CD4-positive, alpha-beta T cell treated with Interleukin-21 for 1 hour (primary cell): ENCODE measurements at regions not wholly inside any gene's neighbourhood (a gene's known extent, or its start where the extent isn't known, plus 50 kb on each side); places are given as distances from the start of the nearest gene placed in this dataset.
"Not testable (repeated sequence)": the region's sequence is repeated elsewhere in the genome, so short reads cannot be mapped to it uniquely, and the experiment has no call there.

Experiments used
- DNase-seq: peaks from one replicate; pipeline ENCODE4 v3.0.0-alpha.2; 2020

DNA sequence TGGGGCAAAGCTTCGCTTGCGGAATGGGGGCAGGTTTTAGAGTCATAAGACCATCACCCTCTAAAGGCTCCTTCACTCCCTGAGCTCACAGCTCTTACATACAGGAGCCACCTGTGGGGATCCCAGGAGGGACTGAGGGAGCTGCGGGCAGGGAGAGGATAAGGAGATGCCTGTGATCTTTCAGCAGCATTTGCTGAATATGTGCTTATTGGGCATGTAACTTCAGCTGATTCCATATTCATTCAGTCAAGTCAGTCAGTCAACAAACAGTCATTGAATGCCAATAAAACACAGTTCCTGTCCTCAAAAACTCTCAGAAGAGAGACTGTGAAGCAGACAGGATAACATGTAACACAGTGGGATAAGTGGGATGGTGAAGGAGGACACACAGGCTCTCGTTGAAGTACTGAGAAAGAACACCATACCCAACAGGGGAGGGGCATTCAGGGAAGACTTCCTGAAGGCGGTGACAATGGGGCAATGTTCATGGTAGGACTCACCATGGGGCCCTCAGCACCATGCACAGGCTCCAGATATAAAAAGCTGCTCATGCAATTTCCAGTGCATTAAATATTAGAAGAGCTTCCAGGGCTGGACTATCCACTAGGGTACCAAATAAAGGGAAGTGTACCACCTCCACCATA lies 240.9 kb downstream of the UACA start:
- DNase-seq, result no peak

DNA sequence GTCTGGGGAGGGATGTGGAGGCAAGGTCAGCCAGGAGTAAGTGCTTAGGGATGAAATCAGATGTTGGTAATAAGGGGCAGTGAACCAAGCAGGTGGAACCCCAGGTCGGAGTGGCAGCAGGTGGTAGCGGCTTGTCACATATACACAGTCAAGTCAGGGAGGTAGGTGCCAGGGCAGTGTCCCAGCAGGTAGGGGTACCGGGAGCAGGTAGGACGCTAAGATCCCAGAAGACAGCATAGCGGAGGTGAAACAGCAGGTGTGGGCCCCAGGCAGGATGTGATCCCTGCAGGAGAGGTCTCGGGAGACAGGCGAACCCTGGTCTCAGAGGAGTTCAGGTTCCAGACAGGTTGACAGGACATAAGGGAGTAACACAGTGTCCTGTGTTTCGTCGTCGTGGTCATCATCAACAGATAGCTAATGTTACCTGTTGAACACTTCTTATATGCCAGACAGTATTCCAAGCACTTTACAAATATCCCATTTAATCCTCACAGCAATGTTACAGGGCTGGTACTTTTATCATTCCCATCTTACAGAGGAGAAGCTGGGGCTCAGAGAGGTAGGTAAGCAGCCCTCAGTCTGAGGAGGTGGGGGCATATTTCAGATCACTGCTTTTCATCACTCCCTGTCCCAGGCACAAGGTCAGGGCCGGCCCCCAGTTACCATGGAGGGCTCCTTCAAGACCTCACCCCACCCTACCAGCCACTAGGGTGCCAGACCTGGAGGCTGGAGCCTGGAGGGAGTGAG lies 241.6 kb downstream of the UACA start:
- DNase-seq, result no peak

- DNase-seq, result no peak
Observed at GRCh38 chr15:70519616-70520015, 243.7 kb downstream of the UACA start.

GRCh38 chr15:70519004-70519365 lies 244.4 kb downstream of the UACA start:
- DNase-seq, result no peak

DNA sequence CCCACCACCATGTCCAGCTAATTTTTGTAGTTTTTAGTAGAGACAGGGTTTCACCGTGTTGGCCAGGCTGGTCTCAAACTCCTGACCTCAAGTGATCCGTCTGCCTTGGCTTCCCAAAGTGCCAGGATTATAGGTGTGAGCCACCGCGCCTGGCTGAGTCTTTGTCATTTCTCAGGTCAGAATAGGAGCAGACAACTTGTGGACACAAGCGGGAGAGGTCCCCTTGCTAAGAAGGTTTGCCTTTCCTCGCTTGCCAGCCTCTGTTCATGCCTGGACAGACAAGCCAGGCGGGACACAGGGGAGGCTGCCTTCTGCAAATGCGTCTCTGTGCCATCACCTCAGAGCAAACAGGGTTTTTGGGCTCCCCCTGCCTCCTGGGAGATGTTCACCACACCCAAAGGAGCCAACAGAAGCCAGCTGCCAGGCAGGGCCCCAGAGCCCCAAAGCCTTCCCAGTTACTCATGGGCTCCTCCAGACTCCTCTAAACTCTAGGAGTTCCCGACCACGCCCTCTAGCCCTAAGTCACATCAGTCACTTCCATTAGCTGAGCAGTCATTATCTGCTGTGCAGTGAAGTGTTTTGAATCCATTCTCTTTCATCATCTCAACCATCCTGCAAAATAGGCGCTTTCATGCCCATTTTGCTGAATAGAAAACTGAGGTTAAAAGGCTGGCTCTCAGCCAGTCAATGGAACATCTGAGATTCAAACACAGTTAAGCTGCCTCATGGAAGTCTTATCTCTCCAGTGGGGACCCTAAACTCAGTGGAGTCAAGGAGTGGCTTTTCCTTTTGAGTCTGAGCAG lies 245.0 kb downstream of the UACA start:
- no peak for DNase-seq

DNA sequence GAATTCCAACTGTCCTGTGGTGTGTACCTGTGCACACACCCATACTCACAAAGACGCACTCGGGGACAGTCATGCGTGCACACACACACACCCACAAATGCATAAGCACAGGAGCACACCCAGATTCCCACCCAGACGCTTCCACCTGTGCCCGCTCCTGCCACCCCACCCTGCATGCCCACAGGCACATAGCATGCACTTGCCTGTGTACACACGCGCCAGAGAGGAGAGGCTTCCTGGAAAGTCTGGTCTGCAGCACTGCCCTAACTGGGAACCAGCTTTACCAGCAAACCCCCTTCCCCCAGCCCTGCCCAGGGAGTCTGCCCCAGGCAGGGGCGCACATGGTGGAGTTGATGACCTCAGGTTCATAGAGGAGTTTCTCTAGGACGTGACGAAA lies 246.2 kb downstream of the UACA start:
- DNase-seq, result no peak

- DNase-seq, result no peak
Observed at GRCh38 chr15:70516408-70517193, 246.8 kb downstream of the UACA start.

GRCh38 chr15:70514251-70514650 lies 249.1 kb downstream of the UACA start:
- no peak for DNase-seq

DNA sequence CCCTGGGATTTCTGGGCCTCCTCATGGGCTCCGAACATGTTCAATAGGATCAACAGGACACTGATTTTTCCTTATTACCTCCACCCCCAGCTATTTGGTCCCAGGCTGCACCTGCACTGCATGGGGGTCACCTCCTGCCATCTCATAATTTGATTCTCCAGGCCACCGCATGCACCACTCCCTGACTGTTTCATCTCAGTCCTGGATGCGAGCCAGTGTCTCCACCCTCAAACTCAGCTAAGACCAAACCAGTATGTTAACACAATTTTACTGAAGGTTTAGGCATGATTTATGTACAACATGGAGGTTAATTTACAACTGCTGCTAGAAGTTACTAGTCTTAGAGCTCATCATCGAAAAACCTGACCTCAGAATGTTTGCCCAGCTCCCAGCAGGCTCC lies 249.5 kb downstream of the UACA start:
- no peak for DNase-seq

- peak; percentile 69 for DNase-seq
Observed at GRCh38 chr15:70512772-70513362, 250.5 kb downstream of the UACA start.

DNA sequence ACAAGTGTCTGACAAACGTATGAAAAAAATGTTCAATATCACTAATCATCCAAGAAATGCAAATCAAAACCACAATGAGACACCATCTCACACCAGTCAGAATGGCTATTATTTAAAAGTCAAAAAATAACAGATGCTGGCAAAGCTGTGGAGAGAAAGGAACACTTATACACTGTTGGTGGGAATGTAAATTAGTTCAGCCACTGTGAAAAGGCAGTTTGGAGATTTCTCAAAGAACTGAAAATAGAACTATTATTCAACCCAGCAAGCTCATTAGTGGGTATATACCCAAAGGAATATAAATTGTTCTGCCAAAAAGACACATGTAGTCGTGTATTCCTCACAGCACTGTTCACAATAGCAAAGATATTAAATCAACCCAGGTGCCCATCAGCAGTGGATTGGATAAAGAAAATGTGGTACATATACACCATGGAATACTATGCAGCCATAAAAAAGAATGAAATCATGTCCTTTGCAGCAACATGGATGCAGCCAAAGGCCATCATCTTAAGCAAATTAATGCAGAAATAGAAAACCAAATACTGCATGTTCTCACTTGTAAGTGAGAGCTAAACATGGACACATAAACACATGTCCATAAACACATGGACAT lies 251.3 kb downstream of the UACA start:
- not testable (repeated sequence) for DNase-seq

DNA sequence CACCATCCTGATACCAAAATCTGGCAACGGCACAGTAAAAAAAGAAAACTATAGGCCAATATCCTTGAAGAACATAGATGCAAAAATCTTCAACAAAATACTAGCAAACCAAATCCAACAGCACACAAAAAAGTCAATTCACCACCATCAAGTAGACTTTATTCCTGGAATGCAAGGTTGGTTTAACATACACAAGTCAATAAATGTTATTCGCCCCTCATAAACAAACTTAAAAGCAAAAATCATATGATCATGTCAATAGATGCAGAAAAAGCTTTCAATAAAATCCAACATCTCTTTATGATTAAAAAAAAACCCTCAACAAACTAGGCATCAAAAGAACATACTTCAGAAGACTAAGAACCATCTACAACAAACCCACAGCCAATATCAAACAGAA lies 252.9 kb downstream of the UACA start:
- no peak for DNase-seq

- DNase-seq, result no peak
Observed at GRCh38 chr15:70509731-70510143, 253.6 kb downstream of the UACA start.

GRCh38 chr15:70509282-70509662 lies 254.1 kb downstream of the UACA start:
- DNase-seq, result peak; percentile 37

DNA sequence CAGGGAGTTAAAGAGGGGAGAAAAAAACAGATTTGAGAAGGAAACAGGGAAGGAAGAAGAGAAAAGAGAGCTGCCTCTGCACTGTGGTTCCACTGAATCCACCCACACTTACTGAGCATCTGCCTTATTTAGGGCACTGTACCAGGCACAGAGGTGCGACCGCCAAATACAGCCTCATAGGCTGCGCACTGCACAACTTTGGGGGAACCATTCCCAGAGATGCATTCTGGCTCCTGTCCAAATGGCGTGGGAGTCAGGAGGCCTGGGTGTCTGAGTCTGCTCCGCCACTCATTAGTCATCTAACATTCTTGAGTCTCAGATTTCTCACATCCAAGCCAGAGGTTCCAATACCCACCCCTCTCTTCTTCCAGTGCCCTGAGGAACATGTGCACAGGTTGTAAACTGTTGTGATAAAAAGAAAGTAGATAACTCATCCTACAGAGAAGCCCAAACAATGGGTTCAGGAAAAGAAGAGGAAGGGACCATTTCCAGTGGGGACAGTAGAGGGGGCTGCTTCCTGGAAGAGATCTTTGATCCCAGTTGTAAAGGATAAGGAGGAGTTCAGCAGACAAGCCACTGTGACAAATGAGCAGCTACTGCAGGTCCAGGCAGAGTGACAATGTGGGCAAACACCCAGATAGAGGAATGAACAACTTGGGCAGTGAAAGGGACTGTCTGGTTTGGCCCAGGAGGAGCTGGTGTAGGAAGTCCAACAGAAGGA lies 254.6 kb downstream of the UACA start:
- DNase-seq, result no peak

DNA sequence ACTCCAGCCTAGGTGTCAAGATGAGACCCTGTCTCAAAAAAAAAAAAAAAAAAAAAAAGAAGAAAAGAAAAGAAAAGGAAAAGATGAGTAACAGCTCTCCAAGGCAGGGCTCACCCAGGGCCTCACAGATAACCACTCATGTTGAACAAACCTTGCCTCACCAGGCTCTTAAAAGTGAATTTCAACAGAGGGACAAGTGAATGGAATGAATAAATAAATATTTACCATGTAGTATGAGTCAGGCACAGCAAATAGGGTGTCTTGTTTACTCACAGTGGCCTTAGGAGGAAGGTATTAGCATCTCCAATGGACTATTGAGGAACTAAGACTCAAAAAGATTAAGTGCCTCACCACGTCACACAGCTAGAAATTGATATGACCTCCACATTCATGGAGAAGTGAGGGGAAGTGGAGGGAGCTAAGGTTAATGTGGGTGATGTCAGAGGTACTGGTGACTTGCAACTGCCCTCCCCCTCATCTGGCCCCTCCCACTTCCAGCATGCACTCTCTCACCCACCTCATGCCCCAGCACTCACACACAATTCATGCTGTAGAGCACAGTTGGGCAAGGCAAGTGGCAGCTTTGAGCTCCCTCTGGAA lies 255.5 kb downstream of the UACA start:
- peak; percentile 44 for DNase-seq

GRCh38 chr15:70505936-70506912 lies 257.1 kb downstream of the UACA start:
- no peak for DNase-seq

- no peak for DNase-seq
Observed at GRCh38 chr15:70505411-70505919, 257.9 kb downstream of the UACA start.

- DNase-seq, result no peak
Observed at GRCh38 chr15:70504988-70505387, 258.4 kb downstream of the UACA start.
